HG02943 (cell line): ENCODE measurements at regions not wholly inside any gene's neighbourhood (a gene's known extent, or its start where the extent isn't known, plus 50 kb on each side); places are given as distances from the start of the nearest gene placed in this dataset.

Source experiments
- ATAC-seq: cut with Tn5 transposase; IDR thresholded peaks from one replicate; pipeline ENCODE4 v1.9.1; 2021; ENCODE audit warnings: mild to moderate bottlenecking, low read depth, moderate library complexity; ENCODE audit not compliant: unreplicated experiment

DNA sequence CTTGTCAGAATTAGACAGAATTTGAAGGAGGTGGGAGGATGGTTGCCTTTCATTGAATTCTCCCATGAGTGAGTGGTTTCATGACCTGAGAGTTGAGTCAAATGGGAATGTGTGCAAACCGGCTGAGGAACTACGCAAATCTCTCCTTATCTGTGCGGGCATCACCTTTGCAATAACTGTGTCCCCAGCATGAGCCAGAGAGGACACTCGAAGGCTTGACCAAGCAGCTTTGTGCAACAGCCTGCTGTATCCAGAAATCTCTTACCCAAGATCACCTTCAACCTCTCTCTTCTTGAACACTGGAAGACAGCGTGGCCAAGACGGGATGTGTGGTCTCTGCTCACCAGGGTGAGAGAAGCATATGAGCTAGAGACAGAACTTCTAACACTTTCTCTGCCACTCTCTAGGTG, 93.8 kb upstream of the IKZF1 start:
- ATAC-seq = no peak

GRCh38 chr7:50209461-50210135, 94.9 kb upstream of the IKZF1 start:
- ATAC-seq = no peak

- ATAC-seq = no peak
Observed at GRCh38 chr7:50208378-50208982, 96.0 kb upstream of the IKZF1 start.

DNA sequence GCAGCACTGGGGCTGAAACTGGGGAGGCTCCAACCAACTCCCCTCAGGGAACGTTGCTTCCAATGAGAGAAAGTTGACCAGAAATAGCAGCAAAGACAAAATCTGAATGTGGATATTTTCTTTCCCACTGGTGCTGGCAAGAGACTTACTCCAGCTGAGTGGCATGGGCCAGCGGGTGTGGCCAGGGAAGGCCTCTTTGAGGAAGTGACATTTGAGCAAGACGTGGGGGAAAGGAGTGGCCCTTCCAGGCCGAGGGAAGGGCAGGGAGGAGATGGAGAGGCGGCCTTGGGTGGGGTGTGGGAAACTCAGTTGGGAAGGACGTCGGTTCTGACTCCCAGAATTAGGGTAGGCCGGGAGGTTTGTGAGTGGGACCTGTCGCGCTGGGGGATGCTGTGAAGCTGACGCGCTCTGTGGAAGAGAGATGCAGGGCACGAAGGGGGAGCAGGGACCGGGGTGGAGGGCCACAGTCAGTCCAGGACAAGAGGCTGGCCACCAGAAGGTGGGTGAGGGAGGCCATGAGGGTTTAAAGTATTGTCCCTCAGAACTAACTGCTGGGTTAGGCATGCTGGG, 96.7 kb upstream of the IKZF1 start:
- no peak for ATAC-seq

- ATAC-seq = no peak
Observed at GRCh38 chr7:50207251-50207564, 97.3 kb upstream of the IKZF1 start.

- ATAC-seq = no peak
Observed at GRCh38 chr7:50206453-50207250, 97.9 kb upstream of the IKZF1 start.

DNA sequence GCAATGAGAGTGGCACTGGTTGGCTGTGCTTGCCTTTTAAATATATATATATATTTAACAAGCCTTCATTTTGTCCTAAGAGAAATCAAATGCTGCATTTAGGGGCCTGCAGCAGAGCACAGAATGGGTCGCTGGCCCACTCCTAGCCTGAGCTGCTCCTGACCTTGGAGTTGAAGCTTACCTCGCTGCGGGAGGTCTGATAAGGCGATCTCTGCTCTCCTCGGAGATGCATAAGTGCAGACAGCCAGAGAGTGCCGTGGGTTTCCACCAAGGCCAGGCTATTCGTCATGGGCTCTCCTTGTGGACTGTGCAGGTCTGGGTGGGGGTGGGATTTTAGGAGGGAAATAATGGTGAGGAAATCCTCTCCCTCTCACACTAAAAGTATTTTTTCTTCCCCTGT, 99.5 kb upstream of the IKZF1 start:
- no peak for ATAC-seq

DNA sequence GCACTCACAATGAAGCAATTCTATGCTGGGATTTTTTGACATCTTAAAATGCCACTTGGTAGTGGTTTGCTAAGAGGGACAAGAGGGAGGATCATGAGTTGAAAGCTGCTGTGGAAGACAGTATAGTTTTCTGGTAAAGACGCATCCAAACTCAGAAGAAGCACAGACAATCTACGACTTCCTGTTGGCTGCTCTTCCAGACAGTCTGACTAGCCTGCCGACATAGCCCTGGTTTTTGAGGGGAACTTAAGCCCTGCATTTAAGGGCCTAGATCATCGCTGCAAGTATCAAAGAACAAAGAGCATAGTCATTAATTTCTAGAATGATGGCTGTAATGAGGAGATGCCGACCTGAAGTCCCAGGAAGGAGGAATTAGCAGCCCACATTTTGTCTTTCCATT, 99.9 kb upstream of the IKZF1 start:
- no peak for ATAC-seq

- ATAC-seq = no peak
Observed at GRCh38 chr7:50203521-50203920, 101.0 kb upstream of the IKZF1 start.

DNA sequence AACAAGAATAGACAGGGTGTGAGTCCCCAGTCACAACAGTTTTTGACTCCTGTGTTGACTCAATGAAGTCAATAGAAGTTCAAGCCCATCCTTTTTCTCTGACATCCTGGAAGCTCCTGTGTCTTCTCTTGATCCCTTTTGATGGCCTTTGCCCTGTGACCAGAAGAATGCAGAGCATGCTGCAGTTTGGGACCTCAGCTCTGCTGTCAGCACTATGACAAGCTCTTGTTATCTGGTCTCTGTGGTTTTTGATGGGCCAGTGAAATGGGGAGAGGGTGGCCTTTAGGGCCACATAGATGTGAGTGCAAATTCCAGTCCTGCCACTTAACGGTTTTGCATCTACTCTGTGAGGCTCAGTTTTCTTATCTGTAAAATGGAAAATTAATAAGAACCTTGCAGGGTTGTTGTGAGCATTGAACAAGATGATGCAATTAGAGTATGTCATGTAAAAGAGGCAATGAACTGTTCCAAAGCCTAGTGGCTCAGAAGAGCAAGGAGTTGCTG, 102.4 kb upstream of the IKZF1 start:
- no peak for ATAC-seq

DNA sequence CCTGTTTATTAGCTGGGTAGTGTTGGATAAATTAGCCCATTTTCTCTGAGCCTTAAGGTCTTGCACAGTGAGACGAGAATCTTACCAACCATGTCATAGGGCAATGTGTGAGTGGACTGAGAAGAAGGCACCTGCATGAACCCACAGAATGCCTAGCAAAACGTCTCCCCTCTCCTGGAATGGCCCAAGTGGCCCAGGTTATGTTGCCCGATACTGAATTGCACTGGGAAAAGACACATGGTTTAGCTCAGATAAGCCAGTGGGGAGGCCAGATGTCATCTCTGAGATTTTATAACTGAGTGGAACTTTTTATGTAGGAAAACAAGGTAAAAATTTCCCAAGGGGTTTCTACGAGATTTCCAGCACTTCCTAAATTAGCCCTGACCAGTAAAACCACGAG, 104.7 kb upstream of the IKZF1 start:
- ATAC-seq = no peak

GRCh38 chr7:50197549-50197948, 104.5 kb upstream of the ZPBP start:
- peak; percentile 77 for ATAC-seq

DNA sequence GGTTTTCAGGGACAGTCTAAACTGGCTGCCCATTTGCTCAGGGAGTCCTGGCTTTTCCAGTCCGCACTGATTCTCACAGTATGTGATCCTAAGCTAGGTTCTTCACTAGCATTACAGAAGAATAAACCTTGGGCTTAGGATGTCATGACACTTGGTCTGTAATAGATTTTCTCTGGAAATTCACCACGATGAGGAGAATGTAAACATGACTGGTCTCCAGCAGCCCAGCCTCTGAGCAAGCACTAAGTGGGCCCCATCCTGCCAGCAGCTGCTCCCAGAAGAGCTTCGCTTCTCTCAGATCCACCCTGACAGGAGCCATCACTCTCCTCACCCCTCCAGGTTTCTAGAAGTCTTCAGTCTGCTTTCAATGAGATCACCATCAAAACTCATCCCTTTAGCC, 103.7 kb upstream of the ZPBP start:
- ATAC-seq = no peak

GRCh38 chr7:50190776-50191175, 97.7 kb upstream of the ZPBP start:
- ATAC-seq = no peak

GRCh38 chr7:50189371-50189770, 96.3 kb upstream of the ZPBP start:
- ATAC-seq = no peak

DNA sequence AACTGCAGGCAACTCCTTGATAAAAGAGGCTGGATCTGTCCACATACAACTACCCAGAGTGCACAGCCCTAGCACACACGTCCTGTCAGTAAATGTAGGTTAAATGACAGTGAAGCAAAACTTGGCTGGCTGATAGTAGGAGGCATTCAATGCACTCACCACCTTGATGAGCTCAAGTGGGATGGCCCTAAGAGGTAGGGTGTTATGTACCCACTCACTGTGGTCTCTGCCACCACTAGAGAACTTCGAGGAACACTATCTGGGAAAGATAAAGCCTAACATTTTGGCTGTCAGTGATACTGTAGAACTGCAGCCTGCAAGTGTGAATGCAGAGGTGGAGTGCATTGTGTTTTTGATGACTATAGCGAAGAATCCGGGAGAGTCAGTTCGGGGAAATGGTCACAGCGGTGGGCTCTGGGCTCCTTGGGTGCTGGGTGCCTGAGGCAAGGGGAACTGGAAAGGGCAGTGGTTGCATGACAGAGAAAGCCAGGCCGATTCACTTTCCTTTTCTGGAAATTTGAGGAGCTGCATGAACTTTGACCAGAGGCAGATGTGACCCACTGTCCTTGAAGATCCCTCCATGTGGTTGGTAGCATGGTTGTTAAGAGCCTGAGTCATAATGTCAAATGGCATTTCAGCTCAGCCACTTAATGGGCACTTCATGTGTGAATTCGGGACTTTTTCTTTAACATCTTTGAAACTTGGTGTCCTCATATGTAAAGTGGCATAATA, 93.1 kb upstream of the ZPBP start:
- no peak for ATAC-seq

GRCh38 chr7:50185208-50185607, 92.2 kb upstream of the ZPBP start:
- no peak for ATAC-seq

- ATAC-seq = no peak
Observed at GRCh38 chr7:50184271-50184990, 91.4 kb upstream of the ZPBP start.

- no peak for ATAC-seq
Observed at GRCh38 chr7:50182759-50183158, 89.7 kb upstream of the ZPBP start.

GRCh38 chr7:50181081-50181480, 88.0 kb upstream of the ZPBP start:
- ATAC-seq = no peak
